ENCODE measurements at regions not wholly inside any gene's neighbourhood (a gene's known extent, or its start where the extent isn't known, plus 50 kb on each side); places are given as distances from the start of the nearest gene placed in this dataset.

DNA sequence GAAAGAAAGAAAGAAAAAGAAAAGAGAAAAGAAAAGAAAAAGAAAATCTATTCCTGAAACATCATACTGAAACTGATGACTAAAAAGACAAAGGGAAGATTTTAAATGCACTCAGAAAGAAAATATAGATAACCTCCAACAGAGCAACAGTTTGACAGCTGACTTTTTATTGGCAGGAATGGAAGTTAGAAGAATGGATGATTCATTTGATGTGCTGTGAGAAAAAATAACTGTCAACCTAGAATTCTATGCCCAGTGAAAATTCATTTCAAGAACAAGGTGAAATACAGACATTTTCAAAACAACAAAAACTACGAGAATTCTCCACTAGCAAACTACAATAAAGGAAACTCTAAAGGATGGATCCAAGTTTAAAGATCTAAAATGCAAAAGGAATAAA is 50.5 kb upstream of the HSPA12A start:
- POLR2A ChIA-PET: no interaction called here

GRCh38 chr10:116796469-116796868 is 52.8 kb upstream of the ENO4 start:
- POLR2A ChIA-PET: no interaction called here
- CTCF ChIA-PET: interaction anchor here (0.9 to 4.0 kb wide), 4 partner anchors 9 to 379 kb away, joined by 4 to 28 read pairs (median 18); no protein-coding TSS in a partner anchor

More for the DNA sequence above, 50.5 kb upstream of the HSPA12A start:
- CTCF ChIA-PET: interaction anchor here (1.5 kb wide), 1 partner anchor 382 kb away, joined by 4 read pairs; no protein-coding TSS in a partner anchor

DNA sequence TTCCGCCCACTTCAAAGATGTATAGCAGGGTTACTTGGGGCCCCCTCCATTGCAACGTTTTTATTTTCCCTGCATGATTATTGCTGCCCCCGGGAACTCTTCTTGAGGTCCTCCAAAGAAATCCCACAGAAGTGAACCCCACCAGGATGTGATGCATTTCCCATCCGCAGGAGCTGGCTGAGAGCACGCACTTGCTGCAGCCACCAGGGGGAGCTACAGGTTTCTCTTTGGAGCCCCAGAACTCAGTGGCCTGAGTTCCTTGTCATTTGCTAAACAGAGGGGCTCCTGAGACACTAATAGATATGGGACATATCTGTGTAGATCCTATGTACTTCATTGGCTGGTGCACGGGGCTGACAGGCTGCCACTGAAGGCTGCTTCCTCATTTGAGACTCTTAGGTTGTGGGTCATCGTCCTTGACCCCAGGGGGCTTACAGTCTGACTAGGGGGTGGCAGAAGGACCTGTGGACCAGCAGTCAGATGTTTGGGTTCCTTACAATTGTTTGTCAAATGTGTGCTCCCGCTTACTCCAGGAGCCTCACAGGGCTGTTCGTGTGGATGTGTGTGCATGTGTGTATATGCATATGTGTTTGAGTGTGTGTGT is 52.3 kb upstream of the ENO4 start:
- ChIA-PET CTCF (interaction anchor here (0.9 to 4.0 kb wide), 4 partner anchors 9 to 378 kb away, joined by 4 to 28 read pairs (median 18); no protein-coding TSS in a partner anchor), POLR2A (no interaction called here)

DNA sequence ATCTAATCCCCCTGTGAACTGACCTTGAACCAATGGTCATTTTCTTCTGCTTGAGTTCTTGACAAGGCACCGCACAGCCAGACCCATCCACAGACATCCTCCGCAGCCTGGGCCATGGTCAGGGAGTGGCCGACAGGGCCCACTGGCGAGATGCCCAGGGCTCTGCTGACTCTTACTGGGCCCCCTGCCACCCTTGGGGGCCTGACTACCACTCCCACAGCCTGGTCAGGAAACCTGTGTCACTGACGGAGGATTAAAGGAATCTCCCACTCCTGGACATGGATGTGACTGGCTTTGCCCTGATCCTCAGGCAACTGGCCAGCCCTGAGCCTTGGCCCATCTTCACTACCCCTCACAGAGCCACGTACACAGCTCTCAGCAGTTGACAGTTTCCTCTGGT is 50.4 kb upstream of the ENO4 start:
- ChIA-PET CTCF (interaction anchor here (2.6 kb wide), 1 partner anchor 376 kb away, joined by 14 read pairs; no protein-coding TSS in a partner anchor), POLR2A (no interaction called here)
